Breast epithelium (tissue), 3 donors: ENCODE measurements at regions not wholly inside any gene's neighbourhood (a gene's known extent, or its start where the extent isn't known, plus 50 kb on each side); places are given as distances from the start of the nearest gene placed in this dataset.

Experiments used
- POLR2A ChIP-seq: fragments of 450-650 bp; IDR thresholded peaks from one replicate; pipeline ENCODE4 v1.6.1; 2016; ENCODE audit warnings: antibody characterized with exemption, mild to moderate bottlenecking, moderate library complexity
- POLR2AphosphoS5 ChIP-seq, 3 donors: sonication (generic); formaldehyde crosslinking; IDR thresholded peaks; one replicate each; pipeline ENCODE4 v1.6.1; 2017; ENCODE audit warnings: antibody characterized with exemption in 3 of 3
- TF ChIP-seq, protein P1 (sequence below), 3 donors: fragments of 450-650 bp; IDR thresholded peaks; one replicate each; pipeline ENCODE4 v1.5.1; 2016 to 2017; ENCODE audit warnings: antibody characterized with exemption in 3 of 3, mild to moderate bottlenecking in 3 of 3, moderate library complexity in 3 of 3

DNA sequence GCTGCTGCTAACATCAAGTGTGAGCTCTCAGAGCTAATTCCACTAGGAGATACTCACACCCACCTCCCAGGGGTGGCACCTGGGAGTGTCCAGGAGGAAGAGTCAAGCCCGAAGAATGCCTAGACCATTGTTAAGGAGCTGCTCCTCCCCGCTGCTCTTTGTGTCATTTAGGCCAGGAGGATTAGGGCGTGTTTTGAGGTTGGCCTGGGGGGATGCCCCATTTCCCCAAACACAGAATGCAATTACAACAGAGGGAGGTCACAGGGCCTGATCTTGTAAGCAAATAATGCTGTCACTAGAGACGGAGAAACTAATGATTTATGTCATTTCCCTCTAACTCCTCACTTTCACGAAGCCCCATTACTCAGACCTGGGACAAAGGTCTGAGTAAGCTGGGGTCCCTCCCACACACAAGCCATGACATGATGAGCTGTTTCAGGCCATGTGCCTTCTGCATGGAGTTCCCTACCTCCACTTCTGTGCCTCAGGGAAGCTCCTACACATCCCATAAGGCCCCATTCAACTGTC is 312.5 kb downstream of the ACTL7B start:
- TF ChIP-seq, protein P1, sequence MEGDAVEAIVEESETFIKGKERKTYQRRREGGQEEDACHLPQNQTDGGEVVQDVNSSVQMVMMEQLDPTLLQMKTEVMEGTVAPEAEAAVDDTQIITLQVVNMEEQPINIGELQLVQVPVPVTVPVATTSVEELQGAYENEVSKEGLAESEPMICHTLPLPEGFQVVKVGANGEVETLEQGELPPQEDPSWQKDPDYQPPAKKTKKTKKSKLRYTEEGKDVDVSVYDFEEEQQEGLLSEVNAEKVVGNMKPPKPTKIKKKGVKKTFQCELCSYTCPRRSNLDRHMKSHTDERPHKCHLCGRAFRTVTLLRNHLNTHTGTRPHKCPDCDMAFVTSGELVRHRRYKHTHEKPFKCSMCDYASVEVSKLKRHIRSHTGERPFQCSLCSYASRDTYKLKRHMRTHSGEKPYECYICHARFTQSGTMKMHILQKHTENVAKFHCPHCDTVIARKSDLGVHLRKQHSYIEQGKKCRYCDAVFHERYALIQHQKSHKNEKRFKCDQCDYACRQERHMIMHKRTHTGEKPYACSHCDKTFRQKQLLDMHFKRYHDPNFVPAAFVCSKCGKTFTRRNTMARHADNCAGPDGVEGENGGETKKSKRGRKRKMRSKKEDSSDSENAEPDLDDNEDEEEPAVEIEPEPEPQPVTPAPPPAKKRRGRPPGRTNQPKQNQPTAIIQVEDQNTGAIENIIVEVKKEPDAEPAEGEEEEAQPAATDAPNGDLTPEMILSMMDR (IDR thresholded peaks at IDR 0.05): no peak
- TF ChIP-seq POLR2A (no peak), POLR2AphosphoS5 (IDR thresholded peaks at IDR 0.05) (no peak)
